ENCODE measurements at regions not wholly inside any gene's neighbourhood (a gene's known extent, or its start where the extent isn't known, plus 50 kb on each side); places are given as distances from the start of the nearest gene placed in this dataset.

DNA sequence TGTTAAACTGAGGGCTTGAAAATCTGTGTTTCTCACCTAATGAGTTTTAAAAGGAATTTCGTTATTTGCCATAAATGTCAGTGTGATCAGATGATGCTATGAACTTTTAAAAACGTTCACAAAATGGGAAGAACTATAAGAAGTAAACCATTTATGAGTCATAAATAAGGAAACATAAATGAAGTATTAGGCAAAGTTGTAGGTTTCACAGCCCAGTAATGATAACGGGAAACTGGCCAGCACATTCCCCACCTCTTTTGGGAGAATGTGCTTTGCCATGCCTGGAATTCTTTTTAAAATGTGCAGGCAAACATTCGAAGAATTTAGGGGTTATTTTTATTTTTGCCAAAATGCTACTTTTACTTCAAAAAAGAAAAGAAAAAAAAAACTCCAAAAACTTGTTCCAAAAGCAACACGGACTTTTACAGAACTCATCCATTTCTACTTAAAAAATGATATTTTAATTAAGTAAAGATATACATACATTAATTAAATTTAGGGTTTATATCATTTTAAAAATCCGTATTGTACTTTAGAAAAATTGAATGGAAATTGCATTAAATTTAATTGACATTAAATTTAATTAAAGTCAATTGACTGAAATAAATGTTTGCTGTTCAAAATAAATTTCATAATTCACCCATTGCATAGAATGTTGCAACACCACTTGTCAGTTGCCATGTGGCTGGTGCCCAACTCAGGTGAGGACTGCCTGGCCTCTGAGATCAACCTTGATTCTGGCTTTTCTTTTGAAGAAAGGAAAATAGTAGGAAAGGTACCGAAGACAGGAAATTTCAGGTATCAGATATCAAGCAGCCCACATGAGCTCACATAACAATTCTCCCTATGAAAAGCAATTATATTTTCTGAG is 1198.5 kb downstream of the EFNB2 start:
- no peak for DNase-seq

DNA sequence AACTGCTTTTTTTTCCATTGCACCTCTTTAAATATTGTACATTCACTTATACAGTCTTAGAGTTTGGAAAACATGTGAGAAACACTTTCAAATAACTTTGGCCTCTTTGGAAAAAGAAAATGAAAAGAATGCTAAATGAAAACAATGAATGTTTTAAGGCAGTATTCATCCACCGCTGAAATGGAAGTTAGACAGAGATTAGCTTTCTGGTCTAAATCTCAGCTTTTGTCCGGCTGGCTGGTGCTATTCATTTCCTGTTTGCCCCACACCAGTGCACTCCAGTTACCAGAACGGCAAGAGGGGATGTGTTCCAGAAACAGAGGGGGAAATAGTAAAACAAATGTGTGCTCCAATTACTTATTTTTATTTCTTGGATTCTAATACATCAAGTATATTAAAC is 1201.3 kb downstream of the EFNB2 start:
- no peak for DNase-seq

DNA sequence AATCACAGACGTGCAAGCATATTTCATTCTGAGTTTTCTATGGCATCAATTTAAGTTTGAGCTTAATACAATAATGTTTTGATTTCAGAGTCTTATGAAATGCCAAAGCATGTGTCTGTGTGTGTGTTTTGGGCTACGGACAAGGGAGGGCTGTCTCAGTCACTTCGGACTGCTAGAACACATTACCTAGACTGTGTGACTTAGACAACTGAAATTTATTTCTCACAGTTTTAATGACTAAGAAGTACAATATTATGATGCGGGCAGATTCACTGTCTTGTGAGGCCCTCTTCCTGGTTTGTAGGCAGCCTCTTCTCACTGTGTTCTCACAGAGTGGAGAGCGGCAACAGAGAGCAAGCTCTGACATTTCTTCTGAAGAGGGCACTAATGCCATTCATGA is 1202.0 kb downstream of the EFNB2 start:
- no peak for DNase-seq

DNA sequence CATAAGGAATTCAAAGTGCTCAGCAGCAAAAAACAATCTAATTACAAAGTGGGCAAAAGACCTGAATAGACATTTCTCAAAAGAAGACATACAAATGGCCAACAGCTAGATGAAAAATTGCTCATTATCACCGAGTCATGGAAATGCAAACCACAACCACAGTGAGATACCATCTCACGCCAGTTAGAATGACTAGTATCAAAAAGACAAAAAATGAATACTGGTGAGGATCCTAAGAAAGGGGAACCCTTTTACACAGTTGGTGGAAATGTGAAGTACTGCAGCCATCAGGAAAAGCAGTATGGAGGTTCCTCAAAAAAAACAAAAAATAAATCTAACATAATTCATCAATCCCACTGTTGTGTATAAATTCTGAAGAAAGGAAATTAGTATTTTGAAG is 1206.1 kb downstream of the EFNB2 start:
- DNase-seq: no peak

DNA sequence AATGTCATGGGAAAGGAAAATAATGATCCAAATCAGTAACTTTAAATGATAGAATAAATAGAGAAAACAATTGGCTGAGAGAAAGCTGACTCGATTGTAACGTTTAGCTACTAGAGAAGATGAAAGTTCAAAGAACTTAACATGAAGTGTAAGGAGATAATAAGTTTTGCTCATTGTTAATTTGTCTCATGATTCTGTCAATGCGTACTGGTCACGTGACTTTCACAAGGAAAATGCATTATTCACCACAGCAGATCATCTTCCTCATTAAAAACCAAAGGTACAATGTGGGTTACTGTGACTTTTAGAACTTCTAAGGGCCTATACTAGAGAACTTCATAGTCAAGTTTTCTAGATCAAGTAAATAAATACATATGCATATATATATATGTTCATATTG is 1207.2 kb downstream of the EFNB2 start:
- no peak for DNase-seq

DNA sequence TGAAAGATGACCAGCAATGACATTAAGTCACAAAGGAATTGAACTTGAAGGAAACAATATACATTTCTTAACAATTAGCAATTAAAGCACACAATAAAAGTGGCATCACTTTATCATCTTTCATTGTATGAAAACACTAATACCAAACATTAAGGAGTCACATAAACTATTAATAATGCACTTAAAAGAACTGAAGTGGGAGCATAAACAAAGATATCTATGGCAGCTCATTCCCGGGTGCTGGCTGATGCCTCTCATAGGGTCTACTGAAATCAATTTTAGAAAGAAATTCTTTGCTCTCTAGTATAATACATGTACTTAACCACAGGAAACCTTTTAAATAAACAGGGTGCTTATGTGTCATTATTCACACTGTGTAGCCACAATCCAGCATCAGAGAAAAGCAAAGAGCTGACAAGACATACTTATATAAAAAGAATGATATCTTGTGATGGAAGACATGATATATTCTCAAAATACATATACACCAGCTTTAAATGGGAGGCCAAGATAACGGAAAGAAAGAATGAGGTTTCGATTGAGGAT is 1207.8 kb downstream of the EFNB2 start:
- DNase-seq: no peak

DNA sequence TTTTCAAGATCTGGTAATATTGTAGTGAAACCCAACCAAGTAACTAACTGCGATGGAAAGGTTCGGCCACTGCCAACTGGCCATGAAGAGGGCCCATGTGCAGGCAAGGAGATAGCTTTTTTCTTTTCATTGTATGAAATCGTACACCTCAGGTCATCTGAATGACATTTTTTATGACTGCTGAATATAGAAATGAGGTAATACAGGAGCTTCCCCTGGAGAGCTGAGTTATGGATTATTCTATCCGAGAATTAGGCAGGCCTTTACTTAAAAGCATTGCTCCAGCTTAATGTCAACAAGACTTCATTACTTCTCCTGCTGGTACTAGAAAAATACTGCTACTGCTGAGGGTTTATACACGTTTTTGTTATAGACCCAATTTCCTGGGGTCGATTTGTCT is 1215.6 kb downstream of the EFNB2 start:
- DNase-seq: no peak

DNA sequence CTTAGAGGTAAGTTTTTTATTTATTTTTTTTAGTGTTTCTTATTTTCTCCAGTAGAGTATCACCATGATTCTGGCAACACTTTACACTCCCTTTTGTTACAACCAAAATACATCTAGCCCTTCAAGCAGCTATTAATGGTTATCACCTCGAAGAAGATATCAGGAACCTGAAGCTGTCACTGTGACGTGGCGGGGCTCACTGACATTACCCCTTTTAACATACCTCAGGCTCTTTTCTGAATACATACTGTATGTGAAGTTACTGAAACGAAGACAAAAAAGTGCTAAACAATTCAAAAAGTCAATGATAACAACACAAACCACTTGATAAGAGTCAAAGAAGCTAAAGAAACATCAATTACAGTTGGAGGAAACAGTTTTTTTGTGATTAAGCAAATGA is 1218.7 kb downstream of the EFNB2 start:
- DNase-seq: no peak

DNA sequence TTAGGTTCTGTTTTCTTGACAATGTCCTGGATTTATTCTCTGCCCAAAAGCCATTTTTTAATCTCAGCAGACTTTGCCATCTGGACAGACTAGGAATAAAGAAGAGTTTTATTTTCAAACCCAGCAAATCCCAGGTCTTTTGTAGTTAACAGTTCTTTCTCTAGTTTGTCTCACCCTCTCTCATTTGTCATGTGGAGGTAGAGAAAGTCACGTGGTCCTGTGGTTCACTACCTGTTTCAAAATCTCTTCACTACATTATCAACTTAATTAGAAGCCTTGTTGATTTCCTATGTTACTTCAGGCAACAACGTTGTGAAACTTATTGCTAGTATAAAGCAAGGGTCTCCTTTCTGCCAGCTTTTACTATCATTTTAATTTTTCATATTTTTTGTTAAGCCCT is 1222.6 kb downstream of the EFNB2 start:
- no peak for DNase-seq

DNA sequence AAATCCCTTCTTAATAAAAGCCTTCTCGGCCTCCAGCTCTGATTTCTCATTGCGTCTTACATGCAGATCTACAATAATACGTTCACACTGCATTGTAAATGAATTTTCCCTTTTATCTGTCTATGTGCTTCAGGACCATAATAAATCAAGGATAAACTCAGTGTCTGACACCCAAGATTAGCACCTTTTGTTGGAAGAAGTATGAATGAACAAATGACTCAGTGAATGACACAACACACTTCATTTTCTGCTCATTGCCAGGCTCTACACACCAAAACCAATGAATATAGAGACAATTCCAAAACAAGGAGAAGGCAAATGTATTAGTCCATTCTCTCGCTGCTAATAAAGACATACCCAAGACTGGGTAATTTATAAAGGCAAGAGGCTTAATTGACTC is 1224.4 kb downstream of the EFNB2 start:
- no peak for DNase-seq

DNA sequence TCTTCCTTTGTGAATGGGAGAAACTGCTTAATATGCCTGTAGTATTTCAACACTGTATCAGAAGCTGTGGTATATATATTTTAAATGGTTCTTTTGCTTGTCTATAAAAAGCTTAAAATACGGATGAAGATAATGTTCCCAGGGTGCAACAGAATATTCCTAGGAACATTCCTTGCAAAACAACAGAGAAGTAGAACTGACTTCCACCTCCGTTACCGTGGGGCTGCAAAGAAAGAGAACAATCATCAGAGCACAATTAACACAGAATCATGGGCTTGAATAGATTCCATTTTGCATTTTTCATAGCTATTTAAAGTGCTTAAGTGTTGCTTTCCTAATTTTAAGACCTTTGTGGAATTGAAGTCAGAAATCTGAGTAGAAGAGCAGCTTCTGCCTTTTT is 1227.7 kb downstream of the EFNB2 start:
- DNase-seq: no peak

DNA sequence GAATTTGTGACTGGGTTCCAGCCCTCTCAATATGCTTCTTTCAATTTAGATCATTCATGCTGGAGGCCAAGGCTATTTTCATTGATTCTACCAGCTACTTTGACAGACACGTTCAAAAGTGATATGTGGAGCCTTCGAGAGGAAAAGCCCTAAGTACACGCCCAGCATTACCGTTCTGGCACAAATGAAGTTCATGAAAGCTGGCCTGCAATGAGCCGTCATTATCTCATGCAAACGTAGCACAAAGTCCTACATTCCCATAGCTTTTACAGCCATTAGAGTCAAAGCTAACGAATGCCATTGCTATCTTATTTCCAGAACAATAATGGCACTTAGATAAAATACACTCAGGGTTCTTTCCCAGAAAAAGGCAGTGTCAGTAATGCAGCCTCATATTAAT is 1237.6 kb downstream of the EFNB2 start:
- no peak for DNase-seq

DNA sequence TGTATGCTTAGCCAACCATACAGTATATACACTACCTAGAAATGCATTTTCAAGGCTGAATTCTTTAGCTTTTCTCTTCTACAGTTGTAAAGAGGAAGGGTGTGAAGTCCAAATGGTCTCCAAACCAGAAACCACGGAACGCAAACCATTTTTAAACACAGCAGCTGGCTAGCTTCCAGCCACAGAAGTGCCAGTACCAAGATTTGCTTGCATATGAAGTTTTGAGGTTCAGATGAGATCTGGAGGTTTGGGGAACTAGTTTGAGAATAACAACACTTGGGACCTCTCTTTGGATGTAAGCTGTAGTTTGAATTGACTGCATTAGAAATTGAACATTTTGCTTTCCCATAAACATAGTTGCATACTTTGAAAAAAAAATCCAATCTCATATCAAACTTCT is 1243.5 kb downstream of the EFNB2 start:
- no peak for DNase-seq

DNA sequence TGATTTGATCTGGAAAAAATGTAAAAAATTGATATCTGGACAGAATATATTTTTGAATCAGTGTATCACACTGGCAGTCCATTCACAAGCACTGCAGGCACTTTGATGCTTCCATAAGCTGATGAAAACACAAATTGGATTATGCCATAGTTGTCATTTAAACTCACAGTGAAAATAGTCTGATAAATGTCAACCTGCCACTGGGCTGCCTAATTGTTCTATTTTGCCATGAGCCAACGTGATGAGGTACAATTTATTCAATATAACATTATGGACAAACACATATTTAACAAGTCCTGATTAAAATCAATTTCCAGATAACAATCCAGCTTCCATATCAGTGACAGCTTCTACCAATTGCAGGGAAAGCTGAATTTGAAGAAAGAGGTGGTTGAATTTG is 1244.9 kb downstream of the EFNB2 start:
- DNase-seq: no peak

DNA sequence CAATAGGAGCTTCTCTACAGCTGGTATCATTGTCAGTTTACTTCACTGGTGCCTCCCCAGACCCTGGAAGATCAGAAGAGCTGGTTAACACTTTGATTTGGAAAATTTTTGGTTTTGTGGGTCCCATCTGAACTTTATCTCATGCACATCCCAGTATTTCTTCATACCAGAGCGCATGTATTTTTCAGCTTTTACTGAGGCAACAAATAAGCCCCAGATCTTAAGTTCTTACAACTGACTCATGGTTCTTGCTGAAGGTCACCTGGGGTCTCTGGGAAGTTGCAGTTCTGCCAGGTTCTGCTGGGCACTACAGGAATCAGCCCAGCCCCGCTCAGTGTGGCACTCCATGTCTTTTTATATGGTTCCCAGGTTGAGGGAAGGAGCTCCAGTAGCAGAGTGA is 1249.9 kb downstream of the EFNB2 start:
- DNase-seq: no peak

DNA sequence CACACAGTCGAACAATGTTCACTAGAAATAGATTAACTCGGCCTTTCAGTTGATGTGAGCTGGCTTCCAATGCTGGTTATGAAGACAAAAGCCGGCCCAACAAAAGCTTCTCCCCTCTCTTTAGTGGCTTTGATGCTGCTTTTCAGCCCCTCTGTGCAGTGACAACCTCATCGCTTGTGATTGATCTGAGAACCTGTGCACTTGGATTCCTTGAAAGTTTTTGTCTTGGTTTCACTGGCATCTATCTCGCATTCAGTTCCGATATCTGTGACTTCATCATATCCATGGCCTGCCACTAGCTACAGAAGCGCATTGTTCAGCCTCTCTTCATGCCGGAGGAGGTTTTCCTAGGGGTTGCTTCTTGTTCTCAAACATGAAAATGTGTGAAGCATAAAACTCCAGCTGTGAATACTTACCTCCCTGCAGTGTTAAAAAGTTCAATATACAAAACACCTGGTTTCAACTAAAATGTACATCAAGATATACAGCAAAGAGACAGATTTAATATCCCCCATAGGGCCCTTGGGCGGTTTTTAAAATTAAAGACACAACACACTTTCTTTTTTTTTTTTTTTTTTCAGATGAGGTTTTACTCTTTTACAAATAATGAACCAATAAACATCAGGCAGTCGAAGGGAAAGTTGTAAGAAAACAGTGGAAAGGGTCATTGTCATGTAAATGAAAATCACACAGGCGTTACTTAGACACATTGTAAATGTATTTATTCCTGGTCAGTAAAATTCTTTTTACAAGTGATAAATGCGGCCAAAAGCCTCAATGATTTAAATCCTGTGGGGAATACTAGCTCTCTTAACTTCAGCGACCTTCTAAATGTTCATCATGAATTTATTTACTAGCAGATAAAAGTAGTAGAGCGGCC is 1252.8 kb downstream of the EFNB2 start:
- DNase-seq: no peak

DNA sequence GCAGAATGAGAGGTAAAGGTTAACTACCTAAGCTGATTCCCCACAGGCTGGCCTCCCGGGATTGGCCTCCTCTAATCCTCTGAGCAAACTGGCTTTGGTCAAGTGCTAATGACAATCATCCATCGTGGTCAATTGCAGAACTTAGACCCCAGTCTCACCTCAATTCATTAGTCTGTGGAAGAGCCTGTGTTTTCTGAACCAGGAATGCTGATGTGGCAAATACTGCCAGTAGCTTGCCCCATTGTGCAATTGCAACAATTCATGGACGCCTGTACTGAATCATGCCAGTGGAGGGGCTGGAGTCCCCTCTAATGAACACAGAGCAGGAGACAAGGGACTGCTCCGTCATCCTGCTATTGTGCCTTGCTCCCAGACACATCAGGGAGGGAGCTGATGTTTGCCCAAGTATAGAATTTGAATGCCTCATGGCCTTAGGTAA is 1256.5 kb downstream of the EFNB2 start:
- no peak for DNase-seq

DNA sequence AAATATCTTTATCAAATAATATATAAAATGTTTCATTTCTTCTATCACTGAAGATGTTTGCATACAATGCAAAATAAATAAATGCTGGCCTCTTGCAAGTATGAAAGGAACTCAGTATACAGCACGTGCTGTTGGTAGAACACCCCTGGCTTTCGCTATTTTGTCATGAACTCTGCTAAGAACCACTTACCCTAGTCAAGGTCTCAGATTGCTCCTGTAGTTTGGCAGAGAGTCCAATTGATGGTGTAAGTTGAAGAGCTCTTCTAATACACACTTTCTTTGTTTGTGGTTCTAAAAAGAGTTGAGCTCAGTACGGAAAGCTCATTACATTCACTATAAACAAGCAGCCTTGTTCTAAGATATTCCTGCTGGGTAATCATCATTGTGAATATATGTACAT is 1258.9 kb downstream of the EFNB2 start:
- no peak for DNase-seq

DNA sequence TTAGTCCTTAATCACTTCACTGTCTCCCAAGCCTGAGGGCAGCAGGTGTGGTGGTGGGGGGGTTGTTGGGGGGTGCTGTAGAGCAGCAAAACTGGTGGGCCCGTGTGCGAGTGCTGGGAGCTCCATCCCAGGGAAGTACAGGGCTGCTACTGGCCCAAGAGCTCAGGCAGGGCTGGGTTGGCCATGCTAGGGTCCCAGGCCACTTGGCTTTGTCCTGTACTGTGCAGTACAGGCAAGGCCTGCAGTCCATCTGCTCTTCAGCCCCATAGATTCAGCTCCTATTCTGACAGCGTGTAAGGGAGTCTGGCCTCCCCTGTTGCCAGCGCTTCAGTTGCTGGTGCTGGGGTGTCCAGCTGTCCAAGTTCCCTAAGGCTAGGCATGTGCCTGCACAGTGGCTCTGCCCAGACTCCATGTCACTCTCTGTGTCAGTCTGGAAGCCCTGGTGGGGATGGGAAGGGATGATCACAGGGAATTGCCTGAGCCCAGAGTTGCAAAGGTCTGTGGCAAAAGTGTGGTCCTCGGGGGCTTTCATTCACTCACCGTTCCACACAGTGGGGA is 1261.7 kb downstream of the EFNB2 start:
- DNase-seq: no peak

DNA sequence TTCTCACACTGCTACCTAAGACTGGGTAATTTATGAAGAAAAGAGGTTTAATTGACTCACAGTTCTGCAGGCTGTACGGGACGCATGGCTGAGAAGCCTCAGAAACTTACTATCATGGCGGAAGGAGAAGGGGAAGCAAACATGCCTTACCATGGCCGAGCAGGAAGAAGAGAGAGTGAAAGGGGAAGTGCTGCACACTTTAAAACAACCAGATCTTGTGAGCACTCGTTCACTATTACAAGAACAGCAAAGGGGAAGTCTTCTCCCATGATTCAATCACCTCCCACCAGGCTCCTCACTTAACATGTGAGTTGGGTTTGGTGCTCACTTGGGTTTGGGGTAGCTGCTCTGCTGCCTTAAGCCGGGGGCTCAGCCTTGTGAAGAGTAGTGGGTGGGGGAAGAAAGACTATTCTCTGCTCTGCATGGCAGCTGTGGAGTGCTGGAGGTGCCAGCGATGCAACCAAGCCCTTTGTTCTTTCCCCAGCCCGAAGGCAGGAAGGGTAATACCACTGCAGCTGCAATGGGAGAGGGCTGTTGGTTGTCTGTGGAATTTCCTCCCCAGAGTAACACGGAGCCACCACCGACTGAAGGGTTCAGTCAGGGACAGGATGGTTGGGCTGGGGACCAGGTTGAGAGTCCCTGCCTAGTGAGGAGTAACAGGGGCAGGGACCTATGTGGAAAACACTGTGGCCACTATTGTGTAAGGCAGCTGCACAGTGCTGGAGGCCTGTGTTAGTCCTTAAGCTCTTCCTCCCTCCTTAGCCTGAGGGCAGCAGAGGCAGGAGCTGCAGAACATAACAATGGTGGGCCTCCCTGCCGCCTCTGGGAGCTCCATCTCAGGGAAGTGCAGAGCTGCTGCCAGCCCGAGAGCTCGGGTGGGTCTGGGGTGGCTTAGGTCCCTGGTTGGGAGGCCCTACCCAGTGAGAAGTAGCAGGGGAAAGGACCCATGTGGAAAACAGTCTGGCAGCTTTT is 1262.5 kb downstream of the EFNB2 start:
- no peak for DNase-seq

DNA sequence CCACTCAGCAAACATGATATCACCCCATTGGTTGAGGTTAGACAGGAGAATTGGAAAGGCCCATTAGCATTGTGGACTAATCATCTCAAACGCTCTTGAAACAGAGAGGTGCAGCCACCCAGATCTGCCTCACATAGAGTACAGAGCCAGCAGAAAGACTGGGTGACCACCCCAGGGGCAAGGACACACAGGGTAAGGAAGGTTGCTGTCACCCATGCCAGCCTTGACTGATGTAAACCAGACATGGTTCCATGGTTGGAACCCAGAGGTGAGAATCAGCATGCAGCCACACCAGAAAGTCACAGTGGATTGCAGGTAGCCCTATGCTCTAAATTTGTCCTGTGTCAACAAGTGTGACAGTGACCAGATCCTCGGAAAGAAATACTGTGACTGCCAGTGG is 1268.8 kb downstream of the EFNB2 start:
- no peak for DNase-seq

DNA sequence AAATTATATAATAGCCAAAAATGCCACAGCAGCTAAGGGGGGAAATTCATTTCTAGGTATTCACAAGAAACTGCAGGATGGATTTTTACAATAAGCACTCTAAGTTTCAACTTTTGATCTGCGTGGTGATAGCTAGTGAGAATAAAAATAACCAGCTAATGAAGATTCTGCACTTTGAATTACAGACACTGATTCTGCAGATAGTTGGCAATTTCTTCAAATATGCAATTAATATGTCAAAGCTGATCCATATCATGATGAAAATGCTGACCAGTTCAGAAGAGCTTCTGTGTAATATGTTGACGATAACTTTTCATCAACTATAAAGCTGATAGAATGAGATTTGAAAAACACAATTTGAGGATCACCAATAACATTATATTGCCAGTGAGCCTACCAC is 1272.9 kb downstream of the EFNB2 start:
- DNase-seq: no peak

All from stimulated activated naive CD4-positive, alpha-beta T cell (primary cell).